BJ (cell line): ENCODE measurements at regions not wholly inside any gene's neighbourhood (a gene's known extent, or its start where the extent isn't known, plus 50 kb on each side); places are given as distances from the start of the nearest gene placed in this dataset.

Experiments used
- CTCF ChIA-PET: fragments of 350-600 bp; formaldehyde crosslinking; extraction: SDS; loops from one replicate; lab custom pipeline; 2021; ENCODE audit warnings: antibody characterized with exemption, inconsistent platforms; lab: Yijun Ruan, JAX
- POLR2A ChIA-PET: fragments of 300-600 bp; sonication (Branson Sonifier 250); formaldehyde crosslinking; extraction: SDS; loops from one replicate; lab custom pipeline; 2021; ENCODE audit warnings: antibody characterized with exemption; lab: Charles Lee
- DNase-seq: peaks from one replicate; pipeline ENCODE4 v3.0.0-alpha.2; 2011; ENCODE audit warnings: low read depth
- H3K27me3 ChIP-seq: 2 replicates; pipeline ENCODE4 v1.6.0; 2011; ENCODE audit warnings: low read length; ENCODE audit not compliant: control insufficient read depth, insufficient read depth
- H3K36me3 ChIP-seq: 2 replicates; pipeline ENCODE4 v1.5.1; 2011; ENCODE audit warnings: low read length; ENCODE audit not compliant: control insufficient read depth, insufficient read depth
- H3K4me3 ChIP-seq: 2 replicates; pipeline ENCODE4 v1.5.1; 2011; ENCODE audit warnings: low read depth, mild to moderate bottlenecking, control low read depth, low read length
- CTCF ChIP-seq: IDR thresholded peaks from 2 replicates; pipeline ENCODE4 v1.5.1; 2011; ENCODE audit warnings: low read depth, mild to moderate bottlenecking, control low read depth, inconsistent platforms, low read length, moderate library complexity; ENCODE audit not compliant: insufficient read depth

GRCh38 chr12:98221243-98221808 is 294.1 kb upstream of the TMPO start:
- TF ChIP-seq CTCF: no peak
- Histone ChIP-seq H3K36me3 (no peaks in the 10 kb centered on the region), H3K27me3 (no peaks in the 10 kb centered on the region), H3K4me3 (no peak overlapping the region)
- ChIA-PET POLR2A (no interaction called here), CTCF (no interaction called here)
- no peak for DNase-seq

- Histone ChIP-seq H3K4me3 (no peak overlapping the region), H3K27me3 (no peaks in the 10 kb centered on the region), H3K36me3 (no peaks in the 10 kb centered on the region)
- ChIA-PET POLR2A (no interaction called here), CTCF (no interaction called here)
- no peak for TF ChIP-seq CTCF
- DNase-seq: no peak
Observed at GRCh38 chr12:98222135-98222534, 293.3 kb upstream of the TMPO start.

GRCh38 chr12:98224584-98225221 is 290.7 kb upstream of the TMPO start:
- H3K4me3 ChIP-seq: no peak overlapping the region
- POLR2A ChIA-PET: no interaction called here
- CTCF ChIA-PET: interaction anchor here (0.6 kb wide), 1 partner anchor 173 kb away, joined by 4 read pairs; no protein-coding TSS in a partner anchor
- H3K36me3 ChIP-seq: no peaks in the 10 kb centered on the region
- no peak for DNase-seq
- no peak for TF ChIP-seq CTCF
- no peaks in the 10 kb centered on the region for H3K27me3 ChIP-seq

- POLR2A ChIA-PET: no interaction called here
- H3K36me3 ChIP-seq: no peaks in the 10 kb centered on the region
- TF ChIP-seq CTCF: peak; percentile 48
- H3K27me3 ChIP-seq: no peaks in the 10 kb centered on the region
- no peak overlapping the region for H3K4me3 ChIP-seq
- CTCF ChIA-PET: interaction anchor here (1.0 to 1.8 kb wide), 7 partner anchors 8 to 149 kb away, joined by 3 to 5 read pairs (median 5); no protein-coding TSS in a partner anchor
- no peak for DNase-seq
Observed at GRCh38 chr12:98227162-98227561, 288.2 kb upstream of the TMPO start.

- ChIA-PET POLR2A (no interaction called here), CTCF (interaction anchor here (1.6 kb wide), 1 partner anchor 168 kb away, joined by 3 read pairs; no protein-coding TSS in a partner anchor)
- Histone ChIP-seq H3K36me3 (no peaks in the 10 kb centered on the region), H3K4me3 (no peak overlapping the region), H3K27me3 (no peaks in the 10 kb centered on the region)
- TF ChIP-seq CTCF: no peak
- no peak for DNase-seq
Observed at GRCh38 chr12:98228683-98229539, 286.5 kb upstream of the TMPO start.
